ENCODE measurements at regions not wholly inside any gene's neighbourhood (a gene's known extent, or its start where the extent isn't known, plus 50 kb on each side); places are given as distances from the start of the nearest gene placed in this dataset.

GRCh38 chr7:19224951-19225350, 79.7 kb upstream of the FERD3L start:
- H3K4me3 ChIP-seq (replicated peaks; ENCODE audit: low read depth, low read length), result no peak overlapping the region
- TF ChIP-seq CTCF (IDR thresholded peaks at IDR 0.05; ENCODE audit: insufficient read depth, low read length, poor library complexity, severe bottlenecking), result no peak
- no peaks in the 10 kb centered on the region for H3K27me3 ChIP-seq (replicated peaks; ENCODE audit: control insufficient read depth, insufficient read depth, low read length)
- DNase-seq (ENCODE audit: extremely low read depth, insufficient read length), result no peak
- H3K36me3 ChIP-seq (ENCODE audit: control insufficient read depth, insufficient read depth, low read length), result no peaks in the 10 kb centered on the region

- DNase-seq (ENCODE audit: extremely low read depth, insufficient read length), result no peak
- no peaks in the 10 kb centered on the region for H3K27me3 ChIP-seq (replicated peaks; ENCODE audit: control insufficient read depth, insufficient read depth, low read length)
- TF ChIP-seq CTCF (IDR thresholded peaks at IDR 0.05; ENCODE audit: insufficient read depth, low read length, poor library complexity, severe bottlenecking), result no peak
- H3K36me3 ChIP-seq (ENCODE audit: control insufficient read depth, insufficient read depth, low read length), result no peaks in the 10 kb centered on the region
- H3K4me3 ChIP-seq (replicated peaks; ENCODE audit: low read depth, low read length), result no peak overlapping the region
Measured at GRCh38 chr7:19215412-19215811, 70.2 kb upstream of the FERD3L start.

DNA sequence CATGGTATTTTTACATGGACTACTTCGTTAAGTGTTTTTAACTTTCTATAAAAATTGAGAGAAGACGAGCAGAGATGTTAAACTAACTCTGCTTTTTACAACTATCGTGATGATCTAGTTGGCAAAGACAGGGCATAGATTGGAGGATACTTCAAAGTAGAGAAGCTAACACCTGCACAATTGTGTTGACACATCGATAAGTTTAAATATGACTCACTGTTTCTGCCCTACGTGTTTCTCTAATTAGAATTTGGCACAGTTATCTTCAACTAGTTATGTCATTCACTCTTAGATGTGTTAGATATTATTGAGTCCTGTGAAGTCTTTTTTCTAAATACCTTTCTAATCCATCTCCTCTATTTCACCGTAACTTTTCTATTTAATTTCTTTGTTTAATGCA, 68.5 kb upstream of the FERD3L start:
- TF ChIP-seq CTCF (IDR thresholded peaks at IDR 0.05; ENCODE audit: insufficient read depth, low read length, poor library complexity, severe bottlenecking), result no peak
- Histone ChIP-seq H3K4me3 (replicated peaks; ENCODE audit: low read depth, low read length) (no peak overlapping the region), H3K27me3 (replicated peaks; ENCODE audit: control insufficient read depth, insufficient read depth, low read length) (no peaks in the 10 kb centered on the region), H3K36me3 (ENCODE audit: control insufficient read depth, insufficient read depth, low read length) (no peaks in the 10 kb centered on the region)
- no peak for DNase-seq (ENCODE audit: extremely low read depth, insufficient read length)

DNA sequence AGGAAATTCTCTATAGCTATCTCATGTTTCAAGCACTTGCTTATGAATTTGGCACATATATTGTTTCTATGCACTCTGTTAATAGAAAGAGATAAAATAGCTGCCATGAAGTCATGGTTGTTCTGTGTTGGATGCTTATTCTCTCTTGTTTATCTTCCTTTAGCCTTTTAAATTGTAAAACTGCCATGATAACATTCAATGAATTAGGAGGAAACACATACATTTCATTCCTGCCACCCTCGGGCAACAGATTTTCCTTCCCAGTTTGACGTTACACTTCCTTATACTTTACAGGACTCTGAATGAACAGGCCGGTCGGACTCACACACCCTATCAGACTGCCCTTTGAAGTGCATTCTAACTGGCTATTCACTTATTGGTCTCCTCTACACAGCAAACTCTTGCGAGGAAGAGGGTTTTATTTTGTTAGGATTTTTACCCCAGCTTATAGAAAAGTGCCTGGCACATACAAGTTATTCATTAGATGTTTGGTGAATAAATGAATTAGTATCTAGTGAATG, 65.7 kb upstream of the FERD3L start:
- no peak overlapping the region for H3K4me3 ChIP-seq (replicated peaks; ENCODE audit: low read depth, low read length)
- H3K27me3 ChIP-seq (replicated peaks; ENCODE audit: control insufficient read depth, insufficient read depth, low read length), result no peaks in the 10 kb centered on the region
- no peak for DNase-seq (ENCODE audit: extremely low read depth, insufficient read length)
- no peak for TF ChIP-seq CTCF (IDR thresholded peaks at IDR 0.05; ENCODE audit: insufficient read depth, low read length, poor library complexity, severe bottlenecking)
- no peaks in the 10 kb centered on the region for H3K36me3 ChIP-seq (ENCODE audit: control insufficient read depth, insufficient read depth, low read length)

GRCh38 chr7:19209166-19209696, 64.0 kb upstream of the FERD3L start:
- Histone ChIP-seq H3K36me3 (ENCODE audit: control insufficient read depth, insufficient read depth, low read length) (no peaks in the 10 kb centered on the region), H3K4me3 (replicated peaks; ENCODE audit: low read depth, low read length) (no peak overlapping the region), H3K27me3 (replicated peaks; ENCODE audit: control insufficient read depth, insufficient read depth, low read length) (no peaks in the 10 kb centered on the region)
- no peak for TF ChIP-seq CTCF (IDR thresholded peaks at IDR 0.05; ENCODE audit: insufficient read depth, low read length, poor library complexity, severe bottlenecking)
- no peak for DNase-seq (ENCODE audit: extremely low read depth, insufficient read length)

GRCh38 chr7:19206721-19207120, 61.5 kb upstream of the FERD3L start:
- H3K4me3 ChIP-seq (replicated peaks; ENCODE audit: low read depth, low read length), result no peak overlapping the region
- H3K36me3 ChIP-seq (ENCODE audit: control insufficient read depth, insufficient read depth, low read length), result no peaks in the 10 kb centered on the region
- TF ChIP-seq CTCF (IDR thresholded peaks at IDR 0.05; ENCODE audit: insufficient read depth, low read length, poor library complexity, severe bottlenecking), result no peak
- no peak for DNase-seq (ENCODE audit: extremely low read depth, insufficient read length)
- H3K27me3 ChIP-seq (replicated peaks; ENCODE audit: control insufficient read depth, insufficient read depth, low read length), result no peaks in the 10 kb centered on the region

All from GM06990 (cell line).